OCI-LY3 (cell line): ENCODE measurements at regions not wholly inside any gene's neighbourhood (a gene's known extent, or its start where the extent isn't known, plus 50 kb on each side); places are given as distances from the start of the nearest gene placed in this dataset.

Experiments
- H2AFZ ChIP-seq: fragments of 200-600, 300-600 bp; shearing (Covaris generic); 2 replicates; pipeline ENCODE4 v1.6.0; 2014; ENCODE audit warnings: antibody characterized with exemption, low read depth, low read length
- H3K27ac ChIP-seq: fragments of 200-600, 300-600 bp; sonication (generic); 2 replicates; pipeline ENCODE4 v1.5.1; 2014; ENCODE audit warnings: mild to moderate bottlenecking, low read length, moderate library complexity, mixed read lengths
- H3K27me3 ChIP-seq: fragments of 200-600, 300-600 bp; sonication (generic); 2 replicates; pipeline ENCODE4 v1.6.1; 2014; ENCODE audit warnings: low read depth, low read length, mixed read lengths
- H3K36me3 ChIP-seq: fragments of 200-600, 300-600 bp; sonication (generic); replicated peaks from 2 replicates; pipeline ENCODE3; 2014; ENCODE audit warnings: low read depth, low read length, mixed read lengths
- H3K4me1 ChIP-seq: fragments of 300-600, 200-600 bp; sonication (generic); 2 replicates; pipeline ENCODE4 v1.6.1; 2014; ENCODE audit warnings: low read length, mixed read lengths
- H3K4me2 ChIP-seq: fragments of 200-600, 300-600 bp; sonication (generic); 2 replicates; pipeline ENCODE4 v1.6.1; 2014; ENCODE audit warnings: low read length, mixed read lengths
- H3K4me3 ChIP-seq: fragments of 300-600, 200-600 bp; sonication (generic); 2 replicates; pipeline ENCODE4 v1.5.1; 2014; ENCODE audit warnings: antibody characterized with exemption, mild to moderate bottlenecking, low read length, moderate library complexity
- H3K79me2 ChIP-seq: fragments of 300-600, 200-600 bp; shearing (Covaris generic); 2 replicates; pipeline ENCODE4 v1.6.1; 2014; ENCODE audit warnings: mild to moderate bottlenecking, low read length, mixed read lengths
- H3K9ac ChIP-seq: fragments of 300-600, 200-600 bp; shearing (Covaris generic); 2 replicates; pipeline ENCODE4 v1.6.0; 2014; ENCODE audit warnings: mild to moderate bottlenecking, low read length, moderate library complexity
- H3K9me3 ChIP-seq: fragments of 200-600, 300-600 bp; shearing (Covaris generic); 2 replicates; pipeline ENCODE4 v1.6.1; 2014; ENCODE audit warnings: low read length, mixed read lengths; ENCODE audit not compliant: insufficient read depth
- H4K20me1 ChIP-seq: fragments of 200-600, 300-600 bp; sonication (generic); 2 replicates; pipeline ENCODE4 v1.6.1; 2016; ENCODE audit warnings: low read length, mixed read lengths; ENCODE audit not compliant: insufficient read depth
- EZH2phosphoT487 ChIP-seq: fragments of 200-600 bp; shearing (Covaris generic); IDR thresholded peaks from 2 replicates; pipeline ENCODE4 v1.6.1; 2018; ENCODE audit warnings: antibody characterized with exemption, mixed run types, low read depth
- TF ChIP-seq, protein P1 (sequence below): fragments of 200-600, 300-600 bp; sonication (generic); IDR thresholded peaks from 2 replicates; pipeline ENCODE4 v1.5.1; 2014; ENCODE audit warnings: antibody characterized with exemption, low read length, low read depth

GRCh38 chr20:60638430-60639098, 613.5 kb upstream of the CDH4 start:
- Histone ChIP-seq H3K4me1 (no peaks in the 10 kb centered on the region), H3K27ac (no peak overlapping the region), H3K4me3 (no peak overlapping the region), H3K9me3 (no peaks in the 10 kb centered on the region), H3K79me2 (no peaks in the 10 kb centered on the region), H3K27me3 (no peaks in the 10 kb centered on the region), H4K20me1 (no peaks in the 10 kb centered on the region), H2AFZ (no peak overlapping the region), H3K9ac (no peak overlapping the region), H3K36me3 (no peaks in the 10 kb centered on the region), H3K4me2 (no peak overlapping the region)
- TF ChIP-seq, protein P1, sequence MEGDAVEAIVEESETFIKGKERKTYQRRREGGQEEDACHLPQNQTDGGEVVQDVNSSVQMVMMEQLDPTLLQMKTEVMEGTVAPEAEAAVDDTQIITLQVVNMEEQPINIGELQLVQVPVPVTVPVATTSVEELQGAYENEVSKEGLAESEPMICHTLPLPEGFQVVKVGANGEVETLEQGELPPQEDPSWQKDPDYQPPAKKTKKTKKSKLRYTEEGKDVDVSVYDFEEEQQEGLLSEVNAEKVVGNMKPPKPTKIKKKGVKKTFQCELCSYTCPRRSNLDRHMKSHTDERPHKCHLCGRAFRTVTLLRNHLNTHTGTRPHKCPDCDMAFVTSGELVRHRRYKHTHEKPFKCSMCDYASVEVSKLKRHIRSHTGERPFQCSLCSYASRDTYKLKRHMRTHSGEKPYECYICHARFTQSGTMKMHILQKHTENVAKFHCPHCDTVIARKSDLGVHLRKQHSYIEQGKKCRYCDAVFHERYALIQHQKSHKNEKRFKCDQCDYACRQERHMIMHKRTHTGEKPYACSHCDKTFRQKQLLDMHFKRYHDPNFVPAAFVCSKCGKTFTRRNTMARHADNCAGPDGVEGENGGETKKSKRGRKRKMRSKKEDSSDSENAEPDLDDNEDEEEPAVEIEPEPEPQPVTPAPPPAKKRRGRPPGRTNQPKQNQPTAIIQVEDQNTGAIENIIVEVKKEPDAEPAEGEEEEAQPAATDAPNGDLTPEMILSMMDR = no peak
- no peak for TF ChIP-seq EZH2phosphoT487

- no peak overlapping the region for H3K9ac ChIP-seq
- no peaks in the 10 kb centered on the region for H3K36me3 ChIP-seq
- TF ChIP-seq, protein P1 = no peak
- no peak for TF ChIP-seq EZH2phosphoT487
- no peak overlapping the region for H3K4me2 ChIP-seq
- no peak overlapping the region for H3K4me3 ChIP-seq
- H3K79me2 ChIP-seq = no peaks in the 10 kb centered on the region
- no peaks in the 10 kb centered on the region for H3K27me3 ChIP-seq
- no peaks in the 10 kb centered on the region for H3K4me1 ChIP-seq
- no peak overlapping the region for H2AFZ ChIP-seq
- H3K9me3 ChIP-seq = no peaks in the 10 kb centered on the region
- no peaks in the 10 kb centered on the region for H4K20me1 ChIP-seq
- H3K27ac ChIP-seq = no peak overlapping the region
Measured at GRCh38 chr20:60641879-60642447, 610.1 kb upstream of the CDH4 start.

GRCh38 chr20:60642541-60642940, 609.5 kb upstream of the CDH4 start:
- H3K27me3 ChIP-seq = no peaks in the 10 kb centered on the region
- no peak overlapping the region for H3K4me2 ChIP-seq
- no peaks in the 10 kb centered on the region for H3K4me1 ChIP-seq
- H3K4me3 ChIP-seq = no peak overlapping the region
- H3K36me3 ChIP-seq = no peaks in the 10 kb centered on the region
- no peak overlapping the region for H3K9ac ChIP-seq
- H3K79me2 ChIP-seq = no peaks in the 10 kb centered on the region
- TF ChIP-seq EZH2phosphoT487 = no peak
- TF ChIP-seq, protein P1 = no peak
- no peak overlapping the region for H3K27ac ChIP-seq
- H4K20me1 ChIP-seq = no peaks in the 10 kb centered on the region
- H3K9me3 ChIP-seq = no peaks in the 10 kb centered on the region
- H2AFZ ChIP-seq = no peak overlapping the region

DNA sequence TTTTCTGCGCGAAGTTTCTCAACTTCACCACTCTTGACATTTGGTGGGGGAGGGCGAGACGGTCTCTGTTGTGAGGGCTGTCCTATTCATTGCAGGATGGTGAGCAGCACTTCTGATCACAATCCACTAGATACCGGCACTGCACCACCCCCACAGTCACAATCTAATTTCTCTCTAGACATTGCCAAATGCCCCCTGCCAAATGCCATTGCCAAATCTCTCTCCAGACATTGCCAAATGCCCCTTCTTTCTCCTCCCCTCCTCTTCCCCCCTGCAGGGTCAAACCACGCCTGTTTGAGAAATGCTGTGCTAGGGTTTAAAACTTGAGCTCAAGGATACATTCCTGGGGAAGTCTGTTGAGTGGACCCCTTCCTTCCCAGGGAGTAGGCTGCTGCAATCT, 603.5 kb upstream of the CDH4 start:
- TF ChIP-seq, protein P1 = no peak
- no peak for TF ChIP-seq EZH2phosphoT487
- no peak overlapping the region for H3K4me2 ChIP-seq
- H2AFZ ChIP-seq = no peak overlapping the region
- no peaks in the 10 kb centered on the region for H3K79me2 ChIP-seq
- H3K27ac ChIP-seq = no peak overlapping the region
- H4K20me1 ChIP-seq = no peaks in the 10 kb centered on the region
- H3K9me3 ChIP-seq = no peaks in the 10 kb centered on the region
- no peak overlapping the region for H3K9ac ChIP-seq
- H3K4me3 ChIP-seq = no peak overlapping the region
- H3K4me1 ChIP-seq = no peaks in the 10 kb centered on the region
- H3K27me3 ChIP-seq = no peaks in the 10 kb centered on the region
- H3K36me3 ChIP-seq = no peaks in the 10 kb centered on the region
